Kasumi-1 (cell line): ENCODE measurements at regions not wholly inside any gene's neighbourhood (a gene's known extent, or its start where the extent isn't known, plus 50 kb on each side); places are given as distances from the start of the nearest gene placed in this dataset.
"Not testable (repeated sequence)": the region's sequence is repeated elsewhere in the genome, so short reads cannot be mapped to it uniquely, and the experiment has no call there.

ENCODE experiments used
- DNase-seq, 2 experiments: peaks; one replicate each; lab custom pipeline; 2025; lab: John Stamatoyannopoulos, UW

DNA sequence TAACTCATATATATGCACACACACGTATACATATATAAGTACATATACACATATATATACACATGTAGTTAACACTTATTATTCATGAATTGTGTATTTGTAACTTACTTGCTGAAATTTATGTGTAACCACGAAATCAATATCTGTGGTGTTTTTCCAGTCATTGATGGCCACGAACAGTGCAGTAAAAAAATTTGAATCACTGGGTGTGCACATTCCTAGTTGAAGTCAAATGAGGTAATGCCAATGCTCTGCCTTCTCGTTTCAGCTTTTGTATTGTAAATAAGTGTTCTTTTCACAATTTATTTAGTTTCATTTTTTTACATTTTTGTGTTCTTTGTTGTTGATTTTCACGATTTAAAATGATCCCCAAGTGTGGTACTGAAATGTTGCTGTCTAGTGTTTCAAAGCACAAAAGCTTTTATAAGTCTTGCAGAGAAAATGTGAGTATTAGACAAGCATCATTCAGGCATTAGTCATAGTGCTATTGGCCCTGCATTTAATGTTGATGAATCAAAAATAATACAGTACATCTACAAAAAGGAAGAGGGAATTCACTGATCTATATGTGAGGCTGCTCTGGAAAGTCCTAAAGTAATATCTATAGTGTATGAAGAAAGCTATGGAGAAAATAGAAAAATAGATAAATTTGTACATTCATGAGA, 419.0 kb downstream of the DSC3 start:
- no peak for DNase-seq

GRCh38 chr18:30622635-30623034, 419.9 kb downstream of the DSC3 start:
- no peak for DNase-seq

DNA sequence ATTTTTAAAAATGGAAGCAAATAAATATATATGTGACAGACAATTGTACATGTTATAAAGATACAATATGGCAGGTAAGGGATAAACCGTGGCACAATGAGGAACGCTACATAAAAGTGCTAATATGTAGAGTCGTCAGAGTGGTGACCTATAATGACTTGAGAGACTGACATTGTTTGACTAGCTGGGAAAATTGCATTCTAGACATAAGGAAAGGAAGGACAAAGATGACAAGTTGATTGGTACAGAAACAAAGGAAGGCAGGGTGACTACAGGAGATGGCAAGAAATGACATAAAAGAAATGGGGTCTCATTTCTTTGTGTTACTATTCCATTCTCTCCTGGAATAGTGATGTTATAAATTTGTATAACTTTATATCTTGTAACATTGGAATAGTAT, 420.4 kb downstream of the DSC3 start:
- no peak for DNase-seq

DNA sequence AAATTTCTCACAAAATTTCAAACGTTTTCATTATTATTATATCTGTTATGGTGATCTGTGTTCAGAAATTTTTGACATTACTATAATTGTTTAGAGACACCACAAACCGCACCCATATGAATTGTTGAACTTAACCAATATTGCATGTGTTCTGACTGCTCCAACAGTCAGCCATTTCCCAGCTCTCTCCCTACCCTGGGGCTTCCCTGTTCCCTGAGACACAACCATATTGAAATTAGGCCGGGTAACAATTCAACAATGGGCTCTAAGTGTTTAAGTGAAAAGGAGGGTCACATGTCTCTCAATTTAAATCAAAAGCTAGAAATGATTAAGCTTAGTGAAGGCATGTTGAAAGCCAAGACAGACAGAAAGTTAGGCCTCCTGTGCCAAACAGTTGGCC, 424.0 kb downstream of the DSC3 start:
- DNase-seq = no peak

GRCh38 chr18:30616414-30616813, 426.1 kb downstream of the DSC3 start:
- no peak for DNase-seq

GRCh38 chr18:30613467-30613801, 429.1 kb downstream of the DSC3 start:
- DNase-seq = no peak

DNA sequence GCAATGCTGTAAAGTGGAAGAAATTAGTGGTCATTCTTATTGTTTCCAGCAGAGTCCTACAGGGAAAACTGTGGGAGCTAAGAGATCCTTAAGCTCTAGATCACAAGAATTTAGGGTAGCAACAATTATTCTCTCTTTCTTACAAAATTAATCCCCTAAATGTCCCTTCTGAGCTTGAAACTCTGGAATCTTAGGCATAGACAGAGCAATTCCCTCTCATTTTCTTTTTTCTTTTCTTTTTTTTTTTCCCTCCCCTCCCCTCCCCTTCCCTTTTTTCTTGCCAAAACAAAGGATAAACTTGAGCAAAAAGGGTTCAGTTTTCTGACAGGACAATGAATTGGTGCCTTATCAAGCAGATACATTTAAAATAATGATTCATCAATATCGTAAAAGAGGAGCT, 441.0 kb downstream of the DSC3 start:
- DNase-seq = no peak

- DNase-seq = no peak
Observed at GRCh38 chr18:30597202-30597601, 445.3 kb downstream of the DSC3 start.

- no peak for DNase-seq
Observed at GRCh38 chr18:30596635-30597034, 445.9 kb downstream of the DSC3 start.

- no peak for DNase-seq
Observed at GRCh38 chr18:30595942-30596341, 446.6 kb downstream of the DSC3 start.

DNA sequence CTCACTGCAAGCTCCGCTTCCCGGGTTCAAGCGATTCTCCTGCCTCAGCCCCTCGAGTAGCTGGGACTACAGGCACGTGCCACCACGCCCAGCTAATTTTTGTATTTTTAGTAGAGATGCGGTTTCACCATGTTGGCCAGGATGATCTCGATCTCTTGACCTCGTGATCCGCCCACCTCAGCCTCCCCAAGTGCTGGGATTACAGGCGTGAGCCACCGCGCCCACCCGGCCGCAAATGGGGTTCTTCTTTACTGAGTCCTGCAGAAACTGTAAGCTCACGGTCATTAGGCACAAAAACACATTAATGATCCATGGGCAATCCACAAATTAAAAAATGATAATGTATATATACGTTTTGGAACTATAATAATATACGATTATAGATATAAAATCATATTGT, 447.6 kb downstream of the DSC3 start:
- DNase-seq = not testable (repeated sequence)

DNA sequence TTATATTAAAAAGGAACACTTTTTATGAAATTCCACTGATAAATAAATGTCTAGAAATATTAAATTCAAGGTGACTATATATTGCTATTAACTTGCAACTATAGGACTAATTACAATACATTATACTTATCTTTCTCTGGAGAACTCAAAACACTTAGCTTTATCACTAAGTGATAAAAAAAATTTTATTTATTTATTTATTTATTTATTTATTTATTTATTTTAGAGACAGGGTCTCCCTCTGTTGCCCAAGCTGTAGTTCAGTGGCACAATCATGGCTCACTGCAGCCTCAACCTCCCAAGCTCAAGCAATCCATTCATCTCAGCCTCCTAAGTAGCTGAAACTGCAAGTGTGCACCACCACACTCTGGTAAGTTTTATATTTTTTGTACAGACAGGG, 451.1 kb downstream of the DSC3 start:
- DNase-seq = no peak

GRCh38 chr18:30588673-30589164, 453.8 kb downstream of the DSC3 start:
- no peak for DNase-seq

DNA sequence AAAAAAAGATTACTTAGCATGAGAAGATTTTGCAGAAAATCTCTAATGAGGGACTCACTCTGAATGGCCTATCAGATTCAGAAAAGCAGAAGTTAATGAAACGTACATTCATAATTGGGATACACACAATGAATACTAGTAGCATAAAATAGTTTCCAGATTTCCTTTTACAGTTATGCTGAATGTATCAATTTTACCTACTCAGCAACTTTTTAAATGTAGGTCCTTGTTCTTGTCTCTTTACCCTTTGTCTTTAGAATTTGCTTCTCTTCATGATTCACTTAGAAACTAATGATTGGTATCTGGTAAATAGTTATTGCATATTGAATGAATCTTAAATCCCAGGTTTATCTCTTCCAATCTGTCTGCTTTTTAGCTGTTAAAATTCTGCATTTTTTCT, 458.8 kb downstream of the DSC3 start:
- no peak for DNase-seq

DNA sequence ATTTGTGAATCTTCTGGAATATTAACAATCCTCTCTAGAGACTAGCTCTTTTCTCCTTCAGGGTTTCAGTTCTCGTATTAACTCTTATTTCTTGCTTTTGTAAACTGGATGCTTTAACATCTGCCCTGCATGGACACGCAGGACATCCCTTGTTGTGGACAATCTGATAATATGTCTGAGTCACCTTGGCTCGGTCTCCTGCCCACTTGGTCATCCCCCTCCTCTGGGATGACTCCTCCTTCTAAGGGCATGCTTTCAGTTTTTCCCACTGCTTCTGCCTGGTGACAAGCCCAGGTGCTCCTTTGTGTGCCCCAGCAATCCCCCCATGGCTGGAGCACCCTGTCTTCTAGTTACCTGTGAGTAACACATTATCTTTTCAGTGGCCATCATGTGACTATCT, 460.5 kb downstream of the DSC3 start:
- DNase-seq = no peak

DNA sequence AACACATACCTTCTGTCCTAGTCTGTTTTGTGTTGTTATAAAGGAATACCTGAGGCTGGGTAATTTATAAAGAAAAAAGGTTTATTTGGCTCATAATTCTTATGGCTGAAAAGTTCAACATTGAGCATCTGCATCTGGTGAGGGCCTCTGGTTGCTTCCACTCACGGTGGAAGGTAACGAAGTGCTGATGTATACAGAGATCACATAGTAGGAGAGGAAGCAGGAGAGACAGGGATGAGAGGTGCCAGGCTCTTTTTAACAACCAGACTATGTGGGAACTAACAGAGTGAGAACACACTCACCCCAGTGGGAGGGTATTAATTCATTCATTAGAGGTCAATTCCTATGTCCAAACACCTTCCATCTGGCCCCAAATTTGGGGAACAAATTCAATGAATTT, 463.8 kb downstream of the DSC3 start:
- no peak for DNase-seq

DNA sequence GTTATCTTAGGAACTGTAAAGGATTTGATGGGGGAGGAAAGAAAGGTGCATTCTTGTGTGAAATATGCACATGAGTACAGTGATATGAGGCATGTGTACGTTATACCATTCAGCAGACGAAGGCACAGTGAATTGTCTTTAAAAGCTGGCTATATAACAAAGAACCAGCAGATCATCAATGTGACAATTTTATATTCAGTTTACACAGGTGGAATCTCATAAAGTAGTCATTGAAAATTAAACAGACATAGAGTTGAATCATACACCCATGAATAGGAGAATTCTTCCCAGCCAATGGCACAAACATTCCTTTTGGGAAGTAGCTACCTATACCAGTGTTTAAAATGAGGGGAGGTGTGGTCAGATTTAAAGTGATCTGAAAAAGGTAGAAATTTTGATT, 470.3 kb downstream of the DSC3 start:
- DNase-seq = no peak

DNA sequence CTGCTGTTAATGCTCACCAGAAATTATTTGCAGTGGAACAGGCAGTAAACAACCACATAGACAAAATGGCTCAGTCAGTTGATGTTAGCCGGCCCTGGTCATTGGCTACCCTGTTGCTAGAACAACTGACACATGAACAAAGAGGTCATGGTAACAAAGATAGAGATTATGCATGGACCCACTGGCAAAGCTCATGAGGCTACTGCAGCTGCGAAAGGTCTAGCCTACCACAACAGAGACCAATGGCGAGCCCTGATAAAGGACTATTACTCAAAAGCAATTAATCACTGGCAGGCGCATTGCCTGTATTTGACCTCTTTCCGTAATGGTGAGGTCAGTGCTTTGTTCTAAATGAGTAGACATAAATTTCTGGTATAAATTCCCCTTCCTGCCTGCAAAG, 474.2 kb downstream of the DSC3 start:
- no peak for DNase-seq

GRCh38 chr18:30566877-30567276, 475.7 kb downstream of the DSC3 start:
- DNase-seq = no peak

DNA sequence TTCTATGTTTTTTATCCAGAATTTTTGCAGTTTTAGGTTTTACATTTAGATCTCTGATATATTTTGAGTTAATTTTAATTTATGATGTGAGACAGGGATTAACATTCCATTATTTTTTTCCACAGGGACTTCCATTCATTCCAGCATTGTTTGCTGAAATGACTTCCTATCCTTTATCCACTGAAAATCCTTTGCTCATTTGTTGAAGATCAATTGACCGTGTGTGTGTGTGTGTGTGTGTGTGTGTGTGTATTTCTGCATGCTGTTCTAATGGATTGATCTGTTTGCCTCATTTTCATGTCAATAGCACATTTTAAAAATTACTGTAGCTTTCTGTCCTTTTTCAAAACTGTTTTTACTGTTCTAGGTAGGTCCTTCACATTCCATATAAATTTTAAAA, 480.3 kb downstream of the DSC3 start:
- no peak for DNase-seq

DNA sequence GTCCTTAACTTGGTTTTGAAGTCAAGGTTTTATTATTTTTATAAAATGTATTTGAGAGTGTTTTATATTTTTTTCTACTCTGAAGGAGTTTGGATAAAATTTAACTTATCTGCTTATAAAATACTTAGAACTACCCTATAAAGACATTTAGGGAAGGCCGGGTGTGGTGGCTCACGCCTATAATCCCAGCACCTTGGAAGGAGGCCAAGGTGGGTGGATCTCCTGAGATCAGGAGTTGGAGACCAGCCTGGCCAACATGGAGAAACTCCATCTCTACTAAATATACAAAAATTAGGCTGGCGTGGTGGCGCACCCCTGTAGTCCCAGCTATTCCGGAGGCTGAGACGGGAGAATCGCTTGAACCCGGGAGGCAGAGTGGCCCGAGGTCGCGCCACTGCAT, 486.4 kb downstream of the DSC3 start:
- no peak for DNase-seq

DNA sequence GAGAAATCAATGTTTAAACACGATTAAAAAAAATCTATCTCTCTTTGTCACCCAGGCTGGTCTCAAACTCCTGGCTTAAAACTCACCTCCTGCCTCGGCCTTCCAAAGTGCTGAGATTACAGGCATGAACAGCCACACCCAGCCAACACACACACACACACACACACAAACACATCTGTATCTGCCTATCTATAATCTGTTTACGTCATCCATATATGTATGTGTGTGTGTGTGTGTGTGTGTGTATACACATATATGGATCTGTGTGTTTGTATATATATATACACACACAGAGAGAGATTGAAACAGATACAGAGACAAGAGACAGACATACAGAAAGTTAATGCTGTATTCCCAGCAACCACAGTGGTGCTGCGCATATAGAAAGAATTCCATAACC, 497.1 kb downstream of the DSC3 start:
- no peak for DNase-seq

GRCh38 chr18:30544141-30544540, 498.4 kb downstream of the DSC3 start:
- no peak for DNase-seq

- DNase-seq = no peak
Observed at GRCh38 chr18:30533716-30534115, 508.8 kb downstream of the DSC3 start.

DNA sequence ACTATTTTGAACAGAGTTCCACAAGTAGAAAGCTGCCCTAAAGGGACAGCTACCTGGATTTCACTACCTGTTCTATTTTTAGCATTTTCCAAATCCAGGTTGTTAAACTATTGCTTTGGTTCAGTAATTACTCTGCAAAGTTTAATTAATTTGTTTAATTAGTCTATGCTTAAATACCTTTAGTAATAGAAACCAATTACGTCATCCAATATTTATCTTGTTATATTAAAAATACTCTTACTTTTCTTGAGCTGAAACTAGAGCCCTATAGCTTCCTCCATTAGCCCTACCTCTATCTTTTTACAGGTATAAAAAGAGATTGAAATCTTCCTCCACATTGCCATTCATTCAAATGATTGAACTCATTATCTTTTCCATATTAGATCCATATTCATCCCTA, 514.6 kb downstream of the DSC3 start:
- no peak for DNase-seq
